ENCODE measurements at regions not wholly inside any gene's neighbourhood (a gene's known extent, or its start where the extent isn't known, plus 50 kb on each side); places are given as distances from the start of the nearest gene placed in this dataset.

DNA sequence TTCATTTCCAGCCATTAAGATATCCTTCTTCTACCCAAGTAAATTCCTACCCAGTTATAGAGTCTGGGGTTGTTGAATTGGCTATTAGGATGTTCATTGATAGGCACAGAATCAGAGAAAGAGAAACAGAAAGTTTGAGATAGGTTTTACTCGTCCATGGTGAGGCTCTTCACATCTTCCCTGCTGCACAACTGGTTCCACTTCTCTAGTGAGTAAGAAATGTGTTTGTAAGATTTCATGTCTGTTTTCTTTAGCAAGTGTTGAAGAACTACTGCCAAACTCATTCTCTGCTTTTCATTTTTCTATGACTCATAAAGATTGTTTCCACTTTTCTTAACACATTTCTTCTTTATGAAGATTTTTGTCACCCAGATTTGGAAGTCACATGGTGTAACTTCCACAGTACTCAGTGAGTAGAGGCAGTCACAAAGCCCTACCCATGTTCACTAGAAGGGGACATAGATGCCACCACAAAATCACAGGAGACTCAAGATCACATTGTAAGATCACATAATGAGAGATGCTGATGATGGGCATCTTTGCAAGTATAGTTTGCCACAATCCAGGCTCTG, 152.3 kb downstream of the SNX7 start:
- CTCF ChIA-PET = no interaction called here
- no peaks in the 10 kb centered on the region for H3K4me1 ChIP-seq
- 0% methylated on average over 1 of the region's 1 CpG for WGBS (ENCODE audit: missing lambda C conversion rate)
- TF ChIP-seq CEBPB (IDR thresholded peaks at IDR 0.05) (no peak), GATA3 (IDR thresholded peaks at IDR 0.05; ENCODE audit: borderline replicate concordance) (no peak), CBX2 (IDR thresholded peaks at IDR 0.05; ENCODE audit: borderline replicate concordance, low read depth) (no peak), TP53 (CRISPR knock-in tag; IDR thresholded peaks at IDR 0.05) (no peak), ZFP36 (IDR thresholded peaks at IDR 0.05; ENCODE audit: borderline replicate concordance, partially characterized antibody) (no peak), RARB (CRISPR knock-in tag; IDR thresholded peaks at IDR 0.05) (no peak), BHLHE40 (IDR thresholded peaks at IDR 0.05; ENCODE audit: low read depth, low read length) (no peak), ZSCAN20 (CRISPR knock-in tag; IDR thresholded peaks at IDR 0.05) (no peak), KDM5A (IDR thresholded peaks at IDR 0.05) (no peak), FOSB (CRISPR knock-in tag; IDR thresholded peaks at IDR 0.05) (no peak), KDM1A (IDR thresholded peaks at IDR 0.05; ENCODE audit: low read depth) (no peak), MYC (IDR thresholded peaks at IDR 0.05; ENCODE audit: borderline replicate concordance, low read length) (no peak), FOSL2 (IDR thresholded peaks at IDR 0.05) (no peak), FOSL2 (CRISPR knock-in tag; IDR thresholded peaks at IDR 0.05) (no peak), PHF8 (IDR thresholded peaks at IDR 0.05; ENCODE audit: borderline replicate concordance, low read depth) (no peak), POLR2A (IDR thresholded peaks at IDR 0.05; ENCODE audit: low read length) (no peak)
- TF ChIP-seq, protein P1, sequence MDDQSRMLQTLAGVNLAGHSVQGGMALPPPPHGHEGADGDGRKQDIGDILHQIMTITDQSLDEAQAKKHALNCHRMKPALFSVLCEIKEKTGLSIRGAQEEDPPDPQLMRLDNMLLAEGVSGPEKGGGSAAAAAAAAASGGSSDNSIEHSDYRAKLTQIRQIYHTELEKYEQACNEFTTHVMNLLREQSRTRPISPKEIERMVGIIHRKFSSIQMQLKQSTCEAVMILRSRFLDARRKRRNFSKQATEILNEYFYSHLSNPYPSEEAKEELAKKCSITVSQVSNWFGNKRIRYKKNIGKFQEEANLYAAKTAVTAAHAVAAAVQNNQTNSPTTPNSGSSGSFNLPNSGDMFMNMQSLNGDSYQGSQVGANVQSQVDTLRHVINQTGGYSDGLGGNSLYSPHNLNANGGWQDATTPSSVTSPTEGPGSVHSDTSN (IDR thresholded peaks at IDR 0.05) = no peak
- TF ChIP-seq, protein P2, sequence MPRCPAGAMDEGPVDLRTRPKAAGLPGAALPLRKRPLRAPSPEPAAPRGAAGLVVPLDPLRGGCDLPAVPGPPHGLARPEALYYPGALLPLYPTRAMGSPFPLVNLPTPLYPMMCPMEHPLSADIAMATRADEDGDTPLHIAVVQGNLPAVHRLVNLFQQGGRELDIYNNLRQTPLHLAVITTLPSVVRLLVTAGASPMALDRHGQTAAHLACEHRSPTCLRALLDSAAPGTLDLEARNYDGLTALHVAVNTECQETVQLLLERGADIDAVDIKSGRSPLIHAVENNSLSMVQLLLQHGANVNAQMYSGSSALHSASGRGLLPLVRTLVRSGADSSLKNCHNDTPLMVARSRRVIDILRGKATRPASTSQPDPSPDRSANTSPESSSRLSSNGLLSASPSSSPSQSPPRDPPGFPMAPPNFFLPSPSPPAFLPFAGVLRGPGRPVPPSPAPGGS (IDR thresholded peaks at IDR 0.05) = no peak
- TF ChIP-seq, protein P3, sequence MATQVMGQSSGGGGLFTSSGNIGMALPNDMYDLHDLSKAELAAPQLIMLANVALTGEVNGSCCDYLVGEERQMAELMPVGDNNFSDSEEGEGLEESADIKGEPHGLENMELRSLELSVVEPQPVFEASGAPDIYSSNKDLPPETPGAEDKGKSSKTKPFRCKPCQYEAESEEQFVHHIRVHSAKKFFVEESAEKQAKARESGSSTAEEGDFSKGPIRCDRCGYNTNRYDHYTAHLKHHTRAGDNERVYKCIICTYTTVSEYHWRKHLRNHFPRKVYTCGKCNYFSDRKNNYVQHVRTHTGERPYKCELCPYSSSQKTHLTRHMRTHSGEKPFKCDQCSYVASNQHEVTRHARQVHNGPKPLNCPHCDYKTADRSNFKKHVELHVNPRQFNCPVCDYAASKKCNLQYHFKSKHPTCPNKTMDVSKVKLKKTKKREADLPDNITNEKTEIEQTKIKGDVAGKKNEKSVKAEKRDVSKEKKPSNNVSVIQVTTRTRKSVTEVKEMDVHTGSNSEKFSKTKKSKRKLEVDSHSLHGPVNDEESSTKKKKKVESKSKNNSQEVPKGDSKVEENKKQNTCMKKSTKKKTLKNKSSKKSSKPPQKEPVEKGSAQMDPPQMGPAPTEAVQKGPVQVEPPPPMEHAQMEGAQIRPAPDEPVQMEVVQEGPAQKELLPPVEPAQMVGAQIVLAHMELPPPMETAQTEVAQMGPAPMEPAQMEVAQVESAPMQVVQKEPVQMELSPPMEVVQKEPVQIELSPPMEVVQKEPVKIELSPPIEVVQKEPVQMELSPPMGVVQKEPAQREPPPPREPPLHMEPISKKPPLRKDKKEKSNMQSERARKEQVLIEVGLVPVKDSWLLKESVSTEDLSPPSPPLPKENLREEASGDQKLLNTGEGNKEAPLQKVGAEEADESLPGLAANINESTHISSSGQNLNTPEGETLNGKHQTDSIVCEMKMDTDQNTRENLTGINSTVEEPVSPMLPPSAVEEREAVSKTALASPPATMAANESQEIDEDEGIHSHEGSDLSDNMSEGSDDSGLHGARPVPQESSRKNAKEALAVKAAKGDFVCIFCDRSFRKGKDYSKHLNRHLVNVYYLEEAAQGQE (IDR thresholded peaks at IDR 0.05) = no peak
- FAIRE-seq (no peak), ATAC-seq (no peak), DNase-seq (ENCODE audit: low read depth in 1 of 2, low spot score in 1 of 2) (no peak)
- POLR2A ChIA-PET = no interaction called here
- H3K4me2 ChIP-seq = no peak overlapping the region
- no peaks in the 10 kb centered on the region for H3K9me3 ChIP-seq
- H3K4me3 ChIP-seq = no peak overlapping the region
- no peak overlapping the region for H3K27ac ChIP-seq

DNA sequence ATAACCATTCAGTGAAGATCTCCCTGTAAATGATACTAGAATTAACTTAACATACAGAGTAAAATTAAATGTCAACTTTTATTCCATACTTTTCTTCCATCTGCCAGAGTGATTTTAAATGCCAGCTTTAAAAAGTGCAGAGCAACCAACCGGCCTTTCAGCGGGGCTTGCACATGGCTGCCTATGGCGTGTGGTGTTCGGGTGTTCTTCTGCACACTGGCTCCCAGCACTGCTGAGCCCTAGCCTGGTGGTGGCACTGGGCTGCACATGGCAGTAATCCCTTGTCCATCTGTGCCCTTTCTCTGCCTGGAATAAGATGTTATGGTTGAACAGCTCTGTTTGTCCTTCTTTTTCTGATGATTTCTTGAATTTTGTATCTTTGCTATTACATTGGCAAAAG, 156.3 kb downstream of the SNX7 start:
- Histone ChIP-seq H3K4me1 (no peaks in the 10 kb centered on the region), H3K9me3 (no peaks in the 10 kb centered on the region), H3K4me2 (no peak overlapping the region), H3K27ac (no peak overlapping the region), H3K4me3 (no peak overlapping the region)
- FAIRE-seq (no peak), ATAC-seq (no peak), DNase-seq (ENCODE audit: low read depth in 1 of 2, low spot score in 1 of 2) (no peak)
- POLR2A ChIA-PET = no interaction called here
- 77% methylated on average over 3 of the region's 4 CpGs for WGBS (ENCODE audit: missing lambda C conversion rate)
- CTCF ChIA-PET = no interaction called here
- TF ChIP-seq MYC (IDR thresholded peaks at IDR 0.05; ENCODE audit: borderline replicate concordance, low read length) = no peak
- TF ChIP-seq HOXB13 (CRISPR knock-in tag; IDR thresholded peaks at IDR 0.05; ENCODE audit: low read depth) = no peak
- no peak for TF ChIP-seq EHF (CRISPR knock-in tag; IDR thresholded peaks at IDR 0.05)
- TF ChIP-seq, protein P2 (IDR thresholded peaks at IDR 0.05) = no peak
- no peak for TF ChIP-seq EP300 (IDR thresholded peaks at IDR 0.05)
- no peak for TF ChIP-seq FOXS1 (CRISPR knock-in tag; IDR thresholded peaks at IDR 0.05)
- no peak for TF ChIP-seq CHD2 (IDR thresholded peaks at IDR 0.05; ENCODE audit: low read length, partially characterized antibody)
- no peak for TF ChIP-seq POLR2A (IDR thresholded peaks at IDR 0.05; ENCODE audit: low read length)
- TF ChIP-seq JUN (IDR thresholded peaks at IDR 0.05) = no peak
- TF ChIP-seq NFE2L2 (conservative IDR thresholded peaks at IDR 0.05; ENCODE audit: low read length) = no peak
- no peak for TF ChIP-seq ZFP36 (IDR thresholded peaks at IDR 0.05; ENCODE audit: borderline replicate concordance, partially characterized antibody)
- no peak for TF ChIP-seq CHD4 (IDR thresholded peaks at IDR 0.05; ENCODE audit: borderline replicate concordance)
- TF ChIP-seq BHLHE40 (IDR thresholded peaks at IDR 0.05; ENCODE audit: low read depth, low read length) = no peak
- no peak for TF ChIP-seq PHF8 (IDR thresholded peaks at IDR 0.05; ENCODE audit: borderline replicate concordance, low read depth)
- no peak for TF ChIP-seq ZSCAN20 (CRISPR knock-in tag; IDR thresholded peaks at IDR 0.05)
- TF ChIP-seq, protein P4, sequence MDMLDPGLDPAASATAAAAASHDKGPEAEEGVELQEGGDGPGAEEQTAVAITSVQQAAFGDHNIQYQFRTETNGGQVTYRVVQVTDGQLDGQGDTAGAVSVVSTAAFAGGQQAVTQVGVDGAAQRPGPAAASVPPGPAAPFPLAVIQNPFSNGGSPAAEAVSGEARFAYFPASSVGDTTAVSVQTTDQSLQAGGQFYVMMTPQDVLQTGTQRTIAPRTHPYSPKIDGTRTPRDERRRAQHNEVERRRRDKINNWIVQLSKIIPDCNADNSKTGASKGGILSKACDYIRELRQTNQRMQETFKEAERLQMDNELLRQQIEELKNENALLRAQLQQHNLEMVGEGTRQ (IDR thresholded peaks at IDR 0.05) = no peak
- no peak for TF ChIP-seq JUNB (IDR thresholded peaks at IDR 0.05)
- TF ChIP-seq HOXB5 (CRISPR knock-in tag; IDR thresholded peaks at IDR 0.05) = no peak

All from A549 (cell line).